ENCODE measurements at regions not wholly inside any gene's neighbourhood (a gene's known extent, or its start where the extent isn't known, plus 50 kb on each side); places are given as distances from the start of the nearest gene placed in this dataset.
A peak's percentile ranks its signal among the peaks of the same experiment; 100 is the strongest.

DNA sequence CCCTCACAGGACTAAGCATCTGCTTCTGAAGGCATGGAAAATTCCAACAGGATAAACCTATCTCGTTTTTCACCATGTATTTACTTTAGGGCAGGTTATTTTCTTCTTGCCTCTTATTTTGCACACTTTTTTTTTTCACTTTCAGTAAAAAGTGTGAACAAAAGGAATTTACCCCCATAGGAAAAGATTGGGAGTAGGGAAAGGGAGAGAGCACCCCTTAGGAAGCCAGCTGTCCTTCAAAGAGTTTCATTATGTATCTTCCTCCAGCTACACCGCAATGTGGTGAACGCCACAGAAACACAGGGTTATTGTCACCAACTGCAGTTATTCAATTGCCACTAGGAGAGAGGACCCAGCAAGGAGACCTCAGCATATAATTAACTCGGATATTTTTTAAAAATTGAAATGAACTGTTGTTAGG is 286.2 kb upstream of the VRK2 start:
- Mint-ChIP-seq H3K4me3 (peak overlapping the region; percentile 80 to 82), H3K27me3 (no peaks in the 10 kb centered on the region), H3K4me1 (peaks cover 5 to 20% of the 10 kb centered on the region in 2 donors), H3K27ac (peak overlapping the region; percentile 49), H3K9me3 (no peaks in the 10 kb centered on the region), H3K36me3 (no peaks in the 10 kb centered on the region)
- peak; percentile 60 to 65 for ATAC-seq (replicated peaks)
- DNase-seq, result no peak

DNA sequence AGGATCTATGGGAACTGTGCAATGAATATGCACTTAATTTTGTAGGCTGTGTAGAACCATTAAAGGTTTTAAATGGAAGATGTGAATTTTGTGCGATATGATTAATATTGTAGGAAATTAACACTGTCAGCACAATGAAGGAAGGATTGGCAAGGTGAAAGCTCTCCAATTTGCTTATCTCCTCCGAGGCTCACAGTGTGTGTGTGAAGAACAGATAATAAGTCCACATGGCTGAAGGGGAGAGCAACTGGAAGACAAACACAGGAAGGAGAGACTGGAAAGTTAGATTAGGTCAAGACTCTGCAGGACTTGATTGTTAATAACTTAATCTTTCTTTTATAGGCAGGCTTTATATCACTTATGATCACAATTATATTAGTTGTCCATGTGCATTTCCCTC is 269.7 kb upstream of the VRK2 start:
- Mint-ChIP-seq H3K4me1 (no peaks in the 10 kb centered on the region), H3K36me3 (peaks cover 3% of the 10 kb centered on the region in 2 donors), H3K27me3 (no peaks in the 10 kb centered on the region), H3K9me3 (no peaks in the 10 kb centered on the region), H3K4me3 (no peak overlapping the region), H3K27ac (no peak overlapping the region)
- ATAC-seq (replicated peaks), result no peak
- DNase-seq, result no peak

DNA sequence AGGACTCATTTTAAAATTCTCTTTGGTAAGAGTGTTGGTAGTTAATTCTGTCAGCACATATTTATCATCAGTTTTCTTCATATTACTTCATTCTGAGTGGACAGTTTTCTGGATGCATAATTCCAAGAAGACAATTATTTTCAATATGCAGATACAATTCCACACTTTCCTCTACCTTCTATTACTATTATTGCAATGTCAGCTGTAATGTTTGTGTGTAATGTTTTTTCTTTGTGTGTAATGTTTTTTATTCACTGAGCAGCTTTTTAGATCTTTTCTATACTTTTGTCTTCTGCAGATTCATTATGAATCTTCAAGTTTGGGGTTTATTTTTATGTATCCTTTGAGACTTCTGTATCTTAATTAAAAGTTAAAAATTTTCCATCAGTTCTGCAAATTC is 264.0 kb upstream of the VRK2 start:
- no peak for DNase-seq
- H3K27ac Mint-ChIP-seq, result no peak overlapping the region
- no peak overlapping the region for H3K4me3 Mint-ChIP-seq
- no peaks in the 10 kb centered on the region for H3K27me3 Mint-ChIP-seq
- ATAC-seq (replicated peaks), result no peak
- H3K4me1 Mint-ChIP-seq, result no peaks in the 10 kb centered on the region
- no peaks in the 10 kb centered on the region for H3K9me3 Mint-ChIP-seq
- peaks cover 3 to 4% of the 10 kb centered on the region in 2 donors for H3K36me3 Mint-ChIP-seq

DNA sequence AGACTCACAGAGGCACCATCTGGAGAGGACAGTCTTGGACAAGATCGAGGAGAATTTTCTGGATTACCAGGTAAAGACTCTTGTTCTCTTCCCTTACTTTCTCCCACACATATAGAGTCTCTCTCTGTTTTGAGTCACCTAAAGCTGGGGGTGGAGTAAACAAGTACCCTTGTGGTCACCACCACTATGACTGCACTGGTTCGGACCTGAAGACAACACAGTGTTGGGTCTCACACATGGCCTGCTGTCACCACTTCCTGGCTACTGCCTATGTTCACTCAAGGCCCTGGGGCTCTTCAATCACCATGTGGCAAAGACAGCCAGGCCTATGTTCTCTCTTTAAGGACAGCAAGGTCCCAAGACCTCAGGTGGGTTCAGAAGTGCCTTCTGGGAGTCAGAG is 253.3 kb upstream of the VRK2 start:
- ATAC-seq (replicated peaks) (no peak), DNase-seq (no peak)
- no peaks in the 10 kb centered on the region for H3K4me1 Mint-ChIP-seq
- no peaks in the 10 kb centered on the region for H3K36me3 Mint-ChIP-seq
- peaks cover 0 to 9% of the 10 kb centered on the region in 2 donors for H3K9me3 Mint-ChIP-seq
- no peak overlapping the region for H3K4me3 Mint-ChIP-seq
- H3K27ac Mint-ChIP-seq, result no peak overlapping the region
- no peaks in the 10 kb centered on the region for H3K27me3 Mint-ChIP-seq

DNA sequence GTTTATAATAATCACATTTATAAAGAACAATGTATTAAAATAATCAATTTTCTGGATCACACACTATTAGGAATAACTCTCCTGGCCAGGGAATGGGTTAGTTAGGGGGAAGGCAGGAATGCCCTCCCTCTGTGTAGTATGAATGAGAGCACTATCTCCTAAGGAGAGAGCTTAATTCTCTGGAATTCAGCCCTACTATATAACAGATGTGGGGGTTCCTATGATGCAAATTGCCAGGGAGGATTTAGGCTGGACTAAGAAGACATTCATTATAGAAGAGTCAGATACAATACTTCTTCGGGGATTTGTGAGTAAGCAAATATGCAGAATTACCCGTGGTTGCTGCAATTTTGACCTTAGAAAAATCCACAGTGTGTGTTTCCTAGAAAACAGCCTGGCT is 250.1 kb upstream of the VRK2 start:
- DNase-seq (no peak), ATAC-seq (replicated peaks) (no peak)
- H3K4me3 Mint-ChIP-seq, result no peak overlapping the region
- no peak overlapping the region for H3K27ac Mint-ChIP-seq
- no peaks in the 10 kb centered on the region for H3K4me1 Mint-ChIP-seq
- H3K27me3 Mint-ChIP-seq, result no peaks in the 10 kb centered on the region
- peaks cover 4 to 14% of the 10 kb centered on the region in 2 donors for H3K9me3 Mint-ChIP-seq
- peaks cover 2 to 14% of the 10 kb centered on the region in 2 donors for H3K36me3 Mint-ChIP-seq

DNA sequence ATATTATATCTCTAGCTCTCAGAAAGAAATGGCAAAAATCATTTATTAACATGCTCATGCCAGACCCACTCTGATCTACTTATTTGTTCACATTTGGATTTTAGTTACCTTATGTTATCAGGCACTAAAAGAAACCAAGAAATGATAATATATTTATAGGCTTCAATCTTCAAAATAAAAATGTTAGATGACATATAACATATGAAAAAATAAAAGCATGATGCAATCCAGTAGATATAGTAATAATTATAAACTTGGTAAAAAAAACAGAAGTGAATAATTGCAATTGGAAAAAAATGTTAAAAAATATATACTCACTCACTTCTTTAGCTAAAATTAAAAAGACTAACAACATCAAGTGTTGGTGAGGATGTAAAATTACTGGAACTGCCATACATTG is 248.3 kb upstream of the VRK2 start:
- Mint-ChIP-seq H3K36me3 (peaks cover 2 to 26% of the 10 kb centered on the region in 2 donors), H3K27me3 (no peaks in the 10 kb centered on the region), H3K9me3 (peaks cover 6 to 8% of the 10 kb centered on the region in 2 donors), H3K4me3 (no peak overlapping the region), H3K27ac (no peak overlapping the region), H3K4me1 (no peaks in the 10 kb centered on the region)
- ATAC-seq (replicated peaks), result no peak
- no peak for DNase-seq

DNA sequence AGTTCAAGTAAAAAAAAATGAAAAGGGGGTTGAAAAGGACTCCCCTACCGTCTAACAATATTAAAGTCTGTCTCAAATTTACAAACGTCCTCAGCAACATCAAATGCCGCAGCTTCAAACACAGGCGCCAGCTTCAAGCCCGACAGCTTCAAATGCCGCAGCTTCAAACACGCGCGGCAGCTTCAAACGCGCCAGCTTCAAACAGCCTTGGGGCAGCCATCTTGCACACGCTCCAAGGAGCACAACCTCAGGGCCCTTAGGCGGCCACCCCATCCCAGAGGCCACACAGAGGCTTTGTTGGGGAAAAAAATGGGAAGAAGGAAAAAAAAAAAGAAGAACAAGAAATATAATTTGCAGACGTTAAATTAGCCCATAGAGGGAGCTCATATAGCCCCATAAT is 244.4 kb upstream of the VRK2 start:
- Mint-ChIP-seq H3K27me3 (no peaks in the 10 kb centered on the region), H3K9me3 (peaks cover 6 to 8% of the 10 kb centered on the region in 2 donors), H3K4me3 (no peak overlapping the region), H3K27ac (no peak overlapping the region), H3K4me1 (no peaks in the 10 kb centered on the region), H3K36me3 (peaks cover 2 to 26% of the 10 kb centered on the region in 2 donors)
- DNase-seq, result no peak
- no peak for ATAC-seq (replicated peaks)

DNA sequence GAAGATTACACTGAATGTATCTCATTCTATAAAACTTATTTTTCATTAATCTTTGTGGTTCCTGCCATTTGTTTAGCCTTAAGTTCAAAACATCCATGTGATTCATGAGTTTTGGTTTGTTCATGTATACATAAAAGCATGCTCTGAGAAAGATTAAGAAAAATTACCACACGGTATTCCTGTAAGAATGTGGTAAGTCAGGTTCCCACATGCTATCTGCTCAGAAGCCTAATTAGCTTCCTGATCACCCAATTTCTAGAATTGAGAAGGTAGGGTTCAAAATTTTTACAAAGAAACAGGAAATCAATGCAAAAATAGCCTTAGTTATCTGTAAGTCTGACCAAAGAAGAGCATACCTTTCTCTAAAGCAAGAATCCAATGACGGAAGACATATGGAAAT is 241.6 kb upstream of the VRK2 start:
- Mint-ChIP-seq H3K27me3 (no peaks in the 10 kb centered on the region), H3K36me3 (peaks cover 0 to 16% of the 10 kb centered on the region in 2 donors), H3K27ac (no peak overlapping the region), H3K4me3 (no peak overlapping the region), H3K4me1 (no peaks in the 10 kb centered on the region), H3K9me3 (peaks cover 0 to 2% of the 10 kb centered on the region in 2 donors)
- DNase-seq (no peak), ATAC-seq (replicated peaks) (no peak)

DNA sequence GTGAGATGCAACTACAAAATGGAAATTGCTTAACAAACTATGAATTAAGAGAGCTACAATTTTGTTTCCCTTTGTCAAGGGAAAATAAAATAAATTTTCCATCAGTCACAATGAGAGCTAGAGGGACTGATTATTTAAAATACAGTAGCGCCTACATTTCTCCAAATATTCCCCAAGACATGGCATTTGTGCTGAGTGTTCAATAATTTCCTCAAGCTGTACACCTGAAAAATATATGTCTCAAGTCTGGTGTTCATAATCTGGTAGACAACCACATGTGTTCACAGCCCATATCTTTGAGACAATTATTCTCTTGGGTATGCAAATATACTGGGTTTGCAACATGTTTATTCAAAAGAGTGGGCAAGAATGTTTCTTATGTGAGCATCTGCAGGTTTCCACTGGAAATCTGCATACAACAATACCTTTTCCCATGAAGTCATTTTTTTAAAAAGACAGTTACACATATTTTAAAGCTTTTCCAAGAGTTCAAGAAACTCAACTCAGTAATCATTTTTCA is 240.1 kb upstream of the VRK2 start:
- no peak overlapping the region for H3K27ac Mint-ChIP-seq
- H3K4me3 Mint-ChIP-seq, result no peak overlapping the region
- H3K27me3 Mint-ChIP-seq, result no peaks in the 10 kb centered on the region
- H3K9me3 Mint-ChIP-seq, result peaks cover 0 to 2% of the 10 kb centered on the region in 2 donors
- no peaks in the 10 kb centered on the region for H3K4me1 Mint-ChIP-seq
- H3K36me3 Mint-ChIP-seq, result peaks cover 0 to 12% of the 10 kb centered on the region in 2 donors
- DNase-seq (no peak), ATAC-seq (replicated peaks) (no peak)

DNA sequence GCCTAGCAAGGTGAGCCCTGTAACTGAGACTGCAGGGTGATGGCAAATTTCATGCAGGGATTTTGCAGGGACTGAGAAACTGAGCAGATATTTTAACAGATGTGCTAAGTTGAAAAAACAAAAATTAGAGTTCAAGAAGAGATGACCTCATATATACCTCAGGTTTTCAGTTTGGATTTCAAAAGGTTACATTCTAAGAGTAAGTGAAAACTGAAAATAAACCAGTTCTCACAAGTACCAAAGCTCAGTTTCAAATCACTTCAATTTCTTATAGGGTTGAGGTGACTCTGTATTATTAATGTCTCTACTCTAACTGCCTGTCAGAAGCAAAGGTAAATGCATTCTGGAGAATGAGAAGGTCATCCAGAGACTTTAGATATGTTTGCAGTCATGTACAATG is 237.4 kb upstream of the VRK2 start:
- Mint-ChIP-seq H3K9me3 (no peaks in the 10 kb centered on the region), H3K27ac (no peak overlapping the region), H3K4me3 (no peak overlapping the region), H3K4me1 (no peaks in the 10 kb centered on the region), H3K36me3 (no peaks in the 10 kb centered on the region), H3K27me3 (no peaks in the 10 kb centered on the region)
- ATAC-seq (replicated peaks) (peak in 1 of 2 donors; percentile 31), DNase-seq (no peak)

DNA sequence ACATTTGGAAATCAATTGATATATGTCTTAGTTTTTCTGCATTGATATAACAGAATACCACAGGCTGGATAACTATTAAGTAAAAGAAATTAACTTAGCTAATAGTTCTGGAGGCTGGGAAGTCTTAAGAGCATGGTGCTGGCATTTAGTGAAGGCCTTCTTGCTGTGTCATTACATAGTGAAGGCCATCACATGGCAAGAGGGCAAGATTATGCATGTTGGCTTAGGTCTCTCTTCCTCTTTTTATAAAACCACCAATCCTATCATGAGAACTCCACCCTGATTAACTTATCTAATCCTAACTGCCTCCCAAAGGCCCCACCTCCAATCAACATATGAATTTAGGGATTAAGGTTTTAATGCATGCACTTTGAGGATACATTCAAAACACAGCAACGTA is 225.5 kb upstream of the VRK2 start:
- Mint-ChIP-seq H3K4me1 (peaks cover 4 to 11% of the 10 kb centered on the region in 2 donors), H3K27me3 (no peaks in the 10 kb centered on the region), H3K36me3 (peaks cover 0 to 1% of the 10 kb centered on the region in 2 donors), H3K9me3 (peaks cover 3 to 7% of the 10 kb centered on the region in 2 donors), H3K4me3 (no peak overlapping the region), H3K27ac (no peak overlapping the region)
- DNase-seq (no peak), ATAC-seq (replicated peaks) (no peak)

DNA sequence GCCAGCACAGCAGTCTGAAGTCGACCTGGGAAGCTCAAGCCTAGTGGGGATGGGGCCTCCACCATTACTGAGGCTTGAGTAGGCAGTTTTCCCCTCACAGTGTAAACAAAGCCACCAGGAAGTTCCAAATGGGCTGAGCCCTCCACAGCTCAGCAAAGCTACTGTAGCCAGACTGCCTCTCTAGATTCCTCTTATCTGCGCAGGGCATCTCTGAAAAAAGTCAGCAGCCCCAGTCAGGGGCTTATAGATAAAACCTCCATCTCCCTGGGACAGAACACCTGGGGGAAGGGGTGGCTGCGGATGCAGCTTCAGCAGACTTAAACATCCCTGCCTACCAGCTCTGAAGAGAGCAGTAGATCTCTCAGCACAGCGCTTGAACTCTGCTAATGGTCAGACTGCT is 218.4 kb upstream of the VRK2 start:
- peaks cover 22 to 34% of the 10 kb centered on the region in 2 donors for H3K9me3 Mint-ChIP-seq
- H3K4me3 Mint-ChIP-seq, result no peak overlapping the region
- H3K27ac Mint-ChIP-seq, result no peak overlapping the region
- ATAC-seq (replicated peaks) (no peak), DNase-seq (no peak)
- peaks cover 15 to 35% of the 10 kb centered on the region in 2 donors for H3K36me3 Mint-ChIP-seq
- H3K4me1 Mint-ChIP-seq, result no peaks in the 10 kb centered on the region
- no peaks in the 10 kb centered on the region for H3K27me3 Mint-ChIP-seq

DNA sequence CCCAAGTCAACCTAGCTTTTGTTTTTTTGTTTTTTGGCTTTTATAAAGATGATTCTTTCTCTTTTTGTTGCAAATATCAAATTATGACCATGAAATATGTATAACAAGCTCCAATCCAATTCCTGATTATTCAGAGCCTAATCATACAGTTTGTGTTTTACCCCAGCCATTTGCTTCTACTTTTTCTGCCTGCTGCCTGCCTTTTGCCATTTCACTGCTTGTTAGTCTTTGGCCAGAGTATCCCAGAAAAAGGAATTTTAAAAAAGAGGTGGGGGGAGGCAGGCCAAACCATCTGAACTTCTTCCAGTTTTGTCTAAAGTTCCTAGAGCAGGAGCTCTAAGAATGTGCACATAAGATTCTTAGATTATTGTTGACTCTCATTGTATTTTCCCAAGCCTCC is 211.9 kb upstream of the VRK2 start:
- H3K36me3 Mint-ChIP-seq, result peaks cover 4 to 14% of the 10 kb centered on the region in 2 donors
- no peaks in the 10 kb centered on the region for H3K27me3 Mint-ChIP-seq

DNA sequence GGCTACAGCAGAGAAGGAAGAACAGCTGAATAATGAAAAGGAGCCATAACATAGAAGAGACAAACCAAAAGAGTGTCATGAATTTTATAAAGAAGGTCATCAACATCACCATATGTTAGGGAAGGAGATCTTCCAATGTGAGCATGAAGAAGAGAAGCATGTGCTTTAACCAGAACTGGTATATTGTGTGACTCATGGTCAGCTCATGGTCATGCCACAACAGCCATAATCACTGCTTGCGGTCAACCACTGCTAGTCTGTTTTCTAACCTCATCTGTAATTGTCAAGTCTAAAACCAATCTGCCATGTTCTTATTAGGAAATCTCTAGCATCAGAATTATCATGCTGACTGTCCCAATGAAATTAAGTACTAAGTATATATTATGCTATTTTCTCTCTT is 204.1 kb upstream of the VRK2 start:
- Mint-ChIP-seq H3K4me1 (peaks cover 0 to 6% of the 10 kb centered on the region in 2 donors), H3K27ac (no peak overlapping the region), H3K4me3 (no peak overlapping the region), H3K36me3 (peaks cover 7 to 9% of the 10 kb centered on the region in 2 donors), H3K27me3 (no peaks in the 10 kb centered on the region), H3K9me3 (peaks cover 1 to 9% of the 10 kb centered on the region in 2 donors)
- ATAC-seq (replicated peaks) (no peak), DNase-seq (no peak)

More for the DNA sequence above, 211.9 kb upstream of the VRK2 start:
- H3K4me1 Mint-ChIP-seq, result no peaks in the 10 kb centered on the region
- H3K4me3 Mint-ChIP-seq, result no peak overlapping the region
- ATAC-seq (replicated peaks) (no peak), DNase-seq (no peak)
- peaks cover 6 to 11% of the 10 kb centered on the region in 2 donors for H3K9me3 Mint-ChIP-seq
- H3K27ac Mint-ChIP-seq, result no peak overlapping the region

DNA sequence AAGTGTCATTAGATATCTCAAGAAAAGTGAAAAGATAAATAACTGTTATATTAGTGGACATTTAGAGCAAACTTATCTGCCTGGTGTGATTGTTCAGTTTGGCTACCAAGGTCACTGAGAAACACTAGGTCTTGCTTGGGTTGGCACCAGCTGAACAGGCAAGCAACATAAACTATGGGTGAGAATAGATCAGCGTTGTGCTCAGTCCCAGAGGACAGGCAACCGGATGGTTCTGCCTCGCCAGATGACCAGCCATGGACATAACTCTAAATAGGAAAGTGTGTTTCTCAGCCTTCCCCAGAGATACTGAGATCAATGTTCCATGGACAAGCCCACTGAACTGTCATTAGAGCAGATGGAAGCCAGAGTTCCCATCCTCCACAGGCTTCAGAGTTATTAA is 203.4 kb upstream of the VRK2 start:
- H3K4me3 Mint-ChIP-seq, result no peak overlapping the region
- no peak overlapping the region for H3K27ac Mint-ChIP-seq
- no peak for ATAC-seq (replicated peaks)
- DNase-seq, result no peak
- peaks cover 9% of the 10 kb centered on the region in 2 donors for H3K36me3 Mint-ChIP-seq
- H3K9me3 Mint-ChIP-seq, result peaks cover 4 to 9% of the 10 kb centered on the region in 2 donors
- no peaks in the 10 kb centered on the region for H3K27me3 Mint-ChIP-seq
- peaks cover 0 to 6% of the 10 kb centered on the region in 2 donors for H3K4me1 Mint-ChIP-seq

DNA sequence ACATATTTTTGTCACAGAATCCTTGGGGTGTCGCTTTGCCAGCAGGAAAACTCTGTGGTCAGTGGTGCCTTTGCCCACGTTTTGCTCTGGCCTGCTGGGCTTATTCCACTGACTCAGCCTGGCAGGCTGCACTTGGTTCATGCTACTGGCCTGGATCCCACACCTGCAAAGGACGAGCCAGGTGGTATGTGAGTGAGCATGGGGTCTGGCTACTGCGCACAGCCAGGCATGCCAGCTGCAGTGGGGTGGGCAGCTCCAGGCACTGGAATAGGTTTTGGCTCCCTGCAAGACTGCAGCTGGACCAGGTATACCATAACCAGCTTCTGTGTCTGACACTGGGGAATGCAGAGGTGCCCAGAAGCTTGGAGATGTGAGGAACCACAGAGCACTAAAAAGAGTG is 197.9 kb upstream of the VRK2 start:
- ATAC-seq (replicated peaks), result no peak
- H3K4me3 Mint-ChIP-seq, result no peak overlapping the region
- H3K4me1 Mint-ChIP-seq, result peaks cover 0 to 4% of the 10 kb centered on the region in 2 donors
- no peak for DNase-seq
- H3K9me3 Mint-ChIP-seq, result peaks cover 4 to 9% of the 10 kb centered on the region in 2 donors
- H3K27me3 Mint-ChIP-seq, result no peaks in the 10 kb centered on the region
- peaks cover 9 to 13% of the 10 kb centered on the region in 2 donors for H3K36me3 Mint-ChIP-seq
- H3K27ac Mint-ChIP-seq, result no peak overlapping the region

All from stimulated activated naive B cell treated with anti-CD40 and anti-IgM and Interleukin-4, amounts not matched to agents 10 μg/mL and 1 μg/mL and 100 μg/mL, for 72 hours (primary cell).